HepG2 (cell line): ENCODE measurements at regions not wholly inside any gene's neighbourhood (a gene's known extent, or its start where the extent isn't known, plus 50 kb on each side); places are given as distances from the start of the nearest gene placed in this dataset.

Experiments
- CEBPB ChIP-seq: IDR thresholded peaks from 2 replicates; pipeline ENCODE4 v1.6.1; 2011; ENCODE audit warnings: low read depth, low read length, improper control_type of control experiment, borderline replicate concordance
- CTCF ChIP-seq: sonication (generic); formaldehyde crosslinking; IDR thresholded peaks from 2 replicates; pipeline ENCODE4 v1.5.0; 2020; ENCODE audit warnings: mild to moderate bottlenecking, missing genetic modification reagents, moderate library complexity
- NFIB ChIP-seq: sonication (generic); formaldehyde crosslinking; IDR thresholded peaks from 2 replicates; pipeline ENCODE4 v1.9.0; 2021; ENCODE audit warnings: missing genetic modification reagents, mild to moderate bottlenecking, borderline replicate concordance
- ZNF17 ChIP-seq: sonication (generic); formaldehyde crosslinking; IDR thresholded peaks from 2 replicates; pipeline ENCODE4 v1.5.0; 2020; ENCODE audit warnings: mild to moderate bottlenecking, missing genetic modification reagents
- TF ChIP-seq, protein P1 (sequence below): sonication (generic); formaldehyde crosslinking; IDR thresholded peaks from 2 replicates; pipeline ENCODE4 v1.5.0; 2020; ENCODE audit warnings: missing genetic modification reagents

- TF ChIP-seq CTCF (CRISPR knock-in tag) (no peak), ZNF17 (CRISPR knock-in tag) (no peak), NFIB (CRISPR knock-in tag) (no peak), CEBPB (no peak)
- TF ChIP-seq, protein P1, sequence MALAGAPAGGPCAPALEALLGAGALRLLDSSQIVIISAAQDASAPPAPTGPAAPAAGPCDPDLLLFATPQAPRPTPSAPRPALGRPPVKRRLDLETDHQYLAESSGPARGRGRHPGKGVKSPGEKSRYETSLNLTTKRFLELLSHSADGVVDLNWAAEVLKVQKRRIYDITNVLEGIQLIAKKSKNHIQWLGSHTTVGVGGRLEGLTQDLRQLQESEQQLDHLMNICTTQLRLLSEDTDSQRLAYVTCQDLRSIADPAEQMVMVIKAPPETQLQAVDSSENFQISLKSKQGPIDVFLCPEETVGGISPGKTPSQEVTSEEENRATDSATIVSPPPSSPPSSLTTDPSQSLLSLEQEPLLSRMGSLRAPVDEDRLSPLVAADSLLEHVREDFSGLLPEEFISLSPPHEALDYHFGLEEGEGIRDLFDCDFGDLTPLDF, result no peak
Measured at GRCh38 chr3:146975476-146975875, 370.3 kb upstream of the PLSCR5 start.
